ENCODE measurements at regions not wholly inside any gene's neighbourhood (a gene's known extent, or its start where the extent isn't known, plus 50 kb on each side); places are given as distances from the start of the nearest gene placed in this dataset.

DNA sequence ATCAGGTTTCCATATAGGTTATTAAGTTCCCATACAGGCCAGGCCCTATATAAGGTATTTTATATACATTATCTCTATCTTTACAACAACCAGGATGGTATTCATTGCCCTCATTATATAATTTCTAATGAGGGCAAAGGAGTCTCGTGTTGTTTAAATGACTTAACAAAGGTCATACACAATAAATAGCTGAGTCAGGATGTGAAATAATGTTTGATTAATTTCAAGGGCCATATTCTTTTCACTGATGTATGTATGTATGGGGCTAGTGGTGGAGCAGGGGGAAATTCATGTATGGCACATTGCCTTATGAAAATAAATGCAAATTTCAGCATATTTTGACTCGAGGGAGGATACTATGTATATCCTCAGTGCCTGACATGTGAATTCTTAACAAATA is 200.7 kb downstream of the FAXC start:
- TF ChIP-seq, protein P1, sequence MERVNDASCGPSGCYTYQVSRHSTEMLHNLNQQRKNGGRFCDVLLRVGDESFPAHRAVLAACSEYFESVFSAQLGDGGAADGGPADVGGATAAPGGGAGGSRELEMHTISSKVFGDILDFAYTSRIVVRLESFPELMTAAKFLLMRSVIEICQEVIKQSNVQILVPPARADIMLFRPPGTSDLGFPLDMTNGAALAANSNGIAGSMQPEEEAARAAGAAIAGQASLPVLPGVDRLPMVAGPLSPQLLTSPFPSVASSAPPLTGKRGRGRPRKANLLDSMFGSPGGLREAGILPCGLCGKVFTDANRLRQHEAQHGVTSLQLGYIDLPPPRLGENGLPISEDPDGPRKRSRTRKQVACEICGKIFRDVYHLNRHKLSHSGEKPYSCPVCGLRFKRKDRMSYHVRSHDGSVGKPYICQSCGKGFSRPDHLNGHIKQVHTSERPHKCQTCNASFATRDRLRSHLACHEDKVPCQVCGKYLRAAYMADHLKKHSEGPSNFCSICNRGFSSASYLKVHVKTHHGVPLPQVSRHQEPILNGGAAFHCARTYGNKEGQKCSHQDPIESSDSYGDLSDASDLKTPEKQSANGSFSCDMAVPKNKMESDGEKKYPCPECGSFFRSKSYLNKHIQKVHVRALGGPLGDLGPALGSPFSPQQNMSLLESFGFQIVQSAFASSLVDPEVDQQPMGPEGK (CRISPR knock-in tag; IDR thresholded peaks at IDR 0.05; ENCODE audit: borderline replicate concordance), result no peak
- TF ChIP-seq OSR1 (CRISPR knock-in tag; IDR thresholded peaks at IDR 0.05) (no peak), ZNF70 (CRISPR knock-in tag; IDR thresholded peaks at IDR 0.05) (no peak), SNAI2 (CRISPR knock-in tag; IDR thresholded peaks at IDR 0.05) (no peak), BACH2 (CRISPR knock-in tag; IDR thresholded peaks at IDR 0.05; ENCODE audit: borderline replicate concordance) (no peak)
- TF ChIP-seq, protein P2, sequence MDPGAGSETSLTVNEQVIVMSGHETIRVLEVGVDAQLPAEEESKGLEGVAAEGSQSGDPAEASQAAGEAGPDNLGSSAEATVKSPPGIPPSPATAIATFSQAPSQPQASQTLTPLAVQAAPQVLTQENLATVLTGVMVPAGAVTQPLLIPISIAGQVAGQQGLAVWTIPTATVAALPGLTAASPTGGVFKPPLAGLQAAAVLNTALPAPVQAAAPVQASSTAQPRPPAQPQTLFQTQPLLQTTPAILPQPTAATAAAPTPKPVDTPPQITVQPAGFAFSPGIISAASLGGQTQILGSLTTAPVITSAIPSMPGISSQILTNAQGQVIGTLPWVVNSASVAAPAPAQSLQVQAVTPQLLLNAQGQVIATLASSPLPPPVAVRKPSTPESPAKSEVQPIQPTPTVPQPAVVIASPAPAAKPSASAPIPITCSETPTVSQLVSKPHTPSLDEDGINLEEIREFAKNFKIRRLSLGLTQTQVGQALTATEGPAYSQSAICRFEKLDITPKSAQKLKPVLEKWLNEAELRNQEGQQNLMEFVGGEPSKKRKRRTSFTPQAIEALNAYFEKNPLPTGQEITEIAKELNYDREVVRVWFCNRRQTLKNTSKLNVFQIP (CRISPR knock-in tag; IDR thresholded peaks at IDR 0.05; ENCODE audit: borderline replicate concordance, low read depth), result no peak
- TF ChIP-seq, protein P3, sequence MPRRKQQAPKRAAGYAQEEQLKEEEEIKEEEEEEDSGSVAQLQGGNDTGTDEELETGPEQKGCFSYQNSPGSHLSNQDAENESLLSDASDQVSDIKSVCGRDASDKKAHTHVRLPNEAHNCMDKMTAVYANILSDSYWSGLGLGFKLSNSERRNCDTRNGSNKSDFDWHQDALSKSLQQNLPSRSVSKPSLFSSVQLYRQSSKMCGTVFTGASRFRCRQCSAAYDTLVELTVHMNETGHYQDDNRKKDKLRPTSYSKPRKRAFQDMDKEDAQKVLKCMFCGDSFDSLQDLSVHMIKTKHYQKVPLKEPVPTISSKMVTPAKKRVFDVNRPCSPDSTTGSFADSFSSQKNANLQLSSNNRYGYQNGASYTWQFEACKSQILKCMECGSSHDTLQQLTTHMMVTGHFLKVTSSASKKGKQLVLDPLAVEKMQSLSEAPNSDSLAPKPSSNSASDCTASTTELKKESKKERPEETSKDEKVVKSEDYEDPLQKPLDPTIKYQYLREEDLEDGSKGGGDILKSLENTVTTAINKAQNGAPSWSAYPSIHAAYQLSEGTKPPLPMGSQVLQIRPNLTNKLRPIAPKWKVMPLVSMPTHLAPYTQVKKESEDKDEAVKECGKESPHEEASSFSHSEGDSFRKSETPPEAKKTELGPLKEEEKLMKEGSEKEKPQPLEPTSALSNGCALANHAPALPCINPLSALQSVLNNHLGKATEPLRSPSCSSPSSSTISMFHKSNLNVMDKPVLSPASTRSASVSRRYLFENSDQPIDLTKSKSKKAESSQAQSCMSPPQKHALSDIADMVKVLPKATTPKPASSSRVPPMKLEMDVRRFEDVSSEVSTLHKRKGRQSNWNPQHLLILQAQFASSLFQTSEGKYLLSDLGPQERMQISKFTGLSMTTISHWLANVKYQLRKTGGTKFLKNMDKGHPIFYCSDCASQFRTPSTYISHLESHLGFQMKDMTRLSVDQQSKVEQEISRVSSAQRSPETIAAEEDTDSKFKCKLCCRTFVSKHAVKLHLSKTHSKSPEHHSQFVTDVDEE (CRISPR knock-in tag; IDR thresholded peaks at IDR 0.05), result no peak

DNA sequence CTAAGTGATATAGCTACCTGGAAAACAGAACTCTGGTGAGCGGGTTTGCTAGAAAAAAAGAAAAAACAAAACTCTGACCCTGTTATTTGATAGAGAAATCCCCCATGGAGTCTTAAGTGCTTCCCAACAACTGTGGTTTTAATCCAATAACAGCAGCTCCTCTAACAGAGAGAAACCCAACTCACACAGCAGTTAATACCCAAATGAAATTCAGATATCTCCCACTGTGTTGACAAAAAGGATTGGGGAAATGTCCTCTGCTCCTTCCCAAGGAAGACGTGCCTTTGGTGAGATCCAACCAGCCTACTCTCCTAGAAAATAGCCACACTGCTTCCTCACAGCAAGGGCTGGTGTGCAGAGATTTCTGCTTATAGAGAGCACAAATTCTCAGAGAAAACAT is 200.4 kb upstream of the FBXL4 start:
- no peak for TF ChIP-seq ZNF8 (CRISPR knock-in tag; IDR thresholded peaks at IDR 0.05)
- ATAC-seq, result no peak

More for the DNA sequence above, 200.7 kb downstream of the FAXC start:
- no peak for ATAC-seq

DNA sequence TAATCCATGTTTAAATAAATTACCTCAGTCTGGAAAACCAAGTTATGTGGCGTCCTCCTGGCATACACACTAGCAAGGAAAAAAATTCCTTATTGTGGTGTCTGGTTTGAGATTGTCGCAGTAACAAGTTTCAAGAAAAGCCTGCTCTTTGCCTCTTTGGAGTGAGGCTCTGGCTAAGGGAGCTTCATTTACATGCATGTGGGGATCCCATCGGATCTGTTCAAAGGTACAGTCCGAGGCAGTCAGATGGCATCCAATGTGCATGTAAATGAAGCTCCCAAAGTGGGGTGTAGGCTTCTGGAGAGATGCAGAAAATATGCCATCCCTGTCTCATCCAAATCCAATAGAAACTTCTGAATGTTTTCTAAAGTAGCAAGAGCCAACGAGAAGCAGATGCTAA is 199.5 kb upstream of the FBXL4 start:
- no peak for TF ChIP-seq GLIS3 (CRISPR knock-in tag; IDR thresholded peaks at IDR 0.05)
- no peak for TF ChIP-seq SNAI2 (CRISPR knock-in tag; IDR thresholded peaks at IDR 0.05)
- TF ChIP-seq, protein P4, sequence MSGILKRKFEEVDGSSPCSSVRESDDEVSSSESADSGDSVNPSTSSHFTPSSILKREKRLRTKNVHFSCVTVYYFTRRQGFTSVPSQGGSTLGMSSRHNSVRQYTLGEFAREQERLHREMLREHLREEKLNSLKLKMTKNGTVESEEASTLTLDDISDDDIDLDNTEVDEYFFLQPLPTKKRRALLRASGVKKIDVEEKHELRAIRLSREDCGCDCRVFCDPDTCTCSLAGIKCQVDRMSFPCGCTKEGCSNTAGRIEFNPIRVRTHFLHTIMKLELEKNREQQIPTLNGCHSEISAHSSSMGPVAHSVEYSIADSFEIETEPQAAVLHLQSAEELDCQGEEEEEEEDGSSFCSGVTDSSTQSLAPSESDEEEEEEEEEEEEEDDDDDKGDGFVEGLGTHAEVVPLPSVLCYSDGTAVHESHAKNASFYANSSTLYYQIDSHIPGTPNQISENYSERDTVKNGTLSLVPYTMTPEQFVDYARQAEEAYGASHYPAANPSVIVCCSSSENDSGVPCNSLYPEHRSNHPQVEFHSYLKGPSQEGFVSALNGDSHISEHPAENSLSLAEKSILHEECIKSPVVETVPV (CRISPR knock-in tag; IDR thresholded peaks at IDR 0.05), result no peak
- TF ChIP-seq, protein P3 (CRISPR knock-in tag; IDR thresholded peaks at IDR 0.05), result no peak
- TF ChIP-seq, protein P5, sequence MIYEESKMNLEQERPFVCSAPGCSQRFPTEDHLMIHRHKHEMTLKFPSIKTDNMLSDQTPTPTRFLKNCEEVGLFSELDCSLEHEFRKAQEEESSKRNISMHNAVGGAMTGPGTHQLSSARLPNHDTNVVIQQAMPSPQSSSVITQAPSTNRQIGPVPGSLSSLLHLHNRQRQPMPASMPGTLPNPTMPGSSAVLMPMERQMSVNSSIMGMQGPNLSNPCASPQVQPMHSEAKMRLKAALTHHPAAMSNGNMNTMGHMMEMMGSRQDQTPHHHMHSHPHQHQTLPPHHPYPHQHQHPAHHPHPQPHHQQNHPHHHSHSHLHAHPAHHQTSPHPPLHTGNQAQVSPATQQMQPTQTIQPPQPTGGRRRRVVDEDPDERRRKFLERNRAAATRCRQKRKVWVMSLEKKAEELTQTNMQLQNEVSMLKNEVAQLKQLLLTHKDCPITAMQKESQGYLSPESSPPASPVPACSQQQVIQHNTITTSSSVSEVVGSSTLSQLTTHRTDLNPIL (CRISPR knock-in tag; IDR thresholded peaks at IDR 0.05; ENCODE audit: low read depth), result no peak
- no peak for TF ChIP-seq ZNF8 (CRISPR knock-in tag; IDR thresholded peaks at IDR 0.05)
- no peak for TF ChIP-seq BACH2 (CRISPR knock-in tag; IDR thresholded peaks at IDR 0.05; ENCODE audit: borderline replicate concordance)
- no peak for TF ChIP-seq ISL1 (CRISPR knock-in tag; IDR thresholded peaks at IDR 0.05)
- TF ChIP-seq ZNF565 (CRISPR knock-in tag; conservative IDR thresholded peaks at IDR 0.05; ENCODE audit: low read depth), result no peak
- no peak for TF ChIP-seq ZC3H10 (CRISPR knock-in tag; IDR thresholded peaks at IDR 0.05)
- no peak for TF ChIP-seq OSR1 (CRISPR knock-in tag; IDR thresholded peaks at IDR 0.05)
- no peak for TF ChIP-seq ZNF70 (CRISPR knock-in tag; IDR thresholded peaks at IDR 0.05)
- TF ChIP-seq PPARA (CRISPR knock-in tag; IDR thresholded peaks at IDR 0.05; ENCODE audit: borderline replicate concordance), result no peak
- no peak for TF ChIP-seq ZFP30 (CRISPR knock-in tag; IDR thresholded peaks at IDR 0.05)
- TF ChIP-seq ARNTL (CRISPR knock-in tag; IDR thresholded peaks at IDR 0.05; ENCODE audit: borderline replicate concordance, low read depth), result no peak
- TF ChIP-seq TOX (CRISPR knock-in tag; IDR thresholded peaks at IDR 0.05; ENCODE audit: borderline replicate concordance), result no peak
- TF ChIP-seq, protein P1 (CRISPR knock-in tag; IDR thresholded peaks at IDR 0.05; ENCODE audit: borderline replicate concordance), result no peak
- ATAC-seq, result no peak

Data from SK-N-SH treated with all-trans-retinoic acid at 6 μM for 48 hours (cell line).